H1 (cell line): ENCODE measurements at regions not wholly inside any gene's neighbourhood (a gene's known extent, or its start where the extent isn't known, plus 50 kb on each side); places are given as distances from the start of the nearest gene placed in this dataset.

Experiments used
- CTCF ChIA-PET: fragments of 300-600 bp; sonication (Branson Sonifier 250); formaldehyde crosslinking; loops from one replicate; lab custom pipeline; 2021; ENCODE audit not compliant: partially characterized antibody; lab: Charles Lee
- POLR2A ChIA-PET: fragments of 300-600 bp; sonication (Branson Sonifier 250); formaldehyde crosslinking; loops from one replicate; lab custom pipeline; 2021; ENCODE audit warnings: inconsistent platforms; ENCODE audit not compliant: partially characterized antibody; lab: Charles Lee
- DNase-seq, 2 experiments: peaks; one replicate each; pipeline versions ENCODE4 v3.0.0 to v3.0.0-alpha.2; 2010 to 2022; ENCODE audit warnings: low spot score in 2 of 2, low read depth in 1 of 2, mixed read lengths in 1 of 2
- FAIRE-seq: peaks from 2 replicates; lab custom pipeline; 2011; peaks lifted over from hg19 to GRCh38; lab: Jason Lieb, UNC
- H2AFZ ChIP-seq: 2 replicates; pipeline ENCODE4 v1.8.1; 2012; ENCODE audit warnings: low read length, inconsistent platforms
- H2AK5ac ChIP-seq: 2 replicates; pipeline ENCODE4 v1.6.1; 2013; ENCODE audit warnings: low read depth, low read length
- H2BK120ac ChIP-seq: replicated peaks from 2 replicates; pipeline ENCODE3; 2013; ENCODE audit warnings: low read depth, low read length, inconsistent platforms
- H2BK12ac ChIP-seq: 2 replicates; pipeline ENCODE4 v1.6.1; 2013; ENCODE audit warnings: low read depth, low read length
- H2BK15ac ChIP-seq: 2 replicates; pipeline ENCODE4 v1.6.1; 2013; ENCODE audit warnings: low read length
- H2BK20ac ChIP-seq: 2 replicates; pipeline ENCODE4 v1.6.1; 2013; ENCODE audit warnings: low read length
- H2BK5ac ChIP-seq: 2 replicates; pipeline ENCODE4 v1.6.1; 2013; ENCODE audit warnings: low read depth, low read length
- H3K14ac ChIP-seq: 2 replicates; pipeline ENCODE4 v1.6.1; 2013; ENCODE audit warnings: inconsistent platforms; ENCODE audit not compliant: insufficient read length
- H3K18ac ChIP-seq: 2 replicates; pipeline ENCODE4 v1.6.1; 2013; ENCODE audit warnings: low read length; ENCODE audit errors: extremely low read depth
- H3K23ac ChIP-seq: 2 replicates; pipeline ENCODE4 v1.6.1; 2013; ENCODE audit warnings: inconsistent platforms; ENCODE audit not compliant: insufficient read length
- H3K23me2 ChIP-seq: 2 replicates; pipeline ENCODE4 v1.6.1; 2013; ENCODE audit warnings: low read depth, low read length
- H3K27ac ChIP-seq: 2 replicates; pipeline ENCODE4 v1.6.1; 2011; ENCODE audit warnings: low read depth, low read length, inconsistent platforms
- H3K27me3 ChIP-seq, 4 experiments: replicated peaks in 1 of 4; 1 replicate in 1 of 4; 2 replicates in 3 of 4; pipeline versions ENCODE4 v1.6.1 to v1.8.1; 2011 to 2013; ENCODE audit warnings: low read length in 3 of 4, mild to moderate bottlenecking in 3 of 4, inconsistent platforms in 2 of 4, mixed read lengths in 2 of 4, moderate library complexity in 1 of 4; ENCODE audit not compliant: control insufficient read depth in 3 of 4, insufficient read depth in 3 of 4; ENCODE audit errors: extremely low read depth in 1 of 4
- H3K36me3 ChIP-seq, 4 experiments: 2 replicates each; pipeline versions ENCODE4 v1.6.1 to v1.8.1; 2011 to 2013; ENCODE audit warnings: mild to moderate bottlenecking in 4 of 4, low read length in 3 of 4, moderate library complexity in 2 of 4, control low read depth in 1 of 4, inconsistent platforms in 1 of 4; ENCODE audit not compliant: insufficient read depth in 4 of 4, control insufficient read depth in 2 of 4
- H3K4ac ChIP-seq: replicated peaks from 2 replicates; pipeline ENCODE3; 2013; ENCODE audit warnings: low read length, low read depth, mixed read lengths, inconsistent platforms; ENCODE audit not compliant: insufficient read length
- H3K4me1 ChIP-seq, 4 experiments: replicated peaks in 1 of 4; 1 replicate in 1 of 4; 2 replicates in 3 of 4; pipeline versions ENCODE4 v1.6.1 to v1.8.1; 2011 to 2013; ENCODE audit warnings: low read length in 3 of 4, inconsistent platforms in 2 of 4, mixed read lengths in 1 of 4; ENCODE audit not compliant: insufficient read depth in 4 of 4, control insufficient read depth in 3 of 4
- H3K4me2 ChIP-seq, 2 experiments: 2 replicates each; pipeline versions ENCODE4 v1.6.1 to v1.8.1; 2011 to 2013; ENCODE audit warnings: low read depth in 2 of 2, low read length in 2 of 2, control low read depth in 1 of 2, inconsistent platforms in 1 of 2, mild to moderate bottlenecking in 1 of 2; ENCODE audit not compliant: insufficient read depth in 1 of 2
- H3K4me3 ChIP-seq, 4 experiments: fragments of 200-600, 300-600 bp in 1 of 4; sonication (generic), shearing (Covaris generic), sonication (Bioruptor Twin) in 1 of 4; 2 replicates each; pipeline versions ENCODE4 v1.5.1 to v1.8.1; 2011 to 2016; ENCODE audit warnings: low read length in 4 of 4, low read depth in 3 of 4, control low read depth in 2 of 4, inconsistent platforms in 2 of 4, mild to moderate bottlenecking in 2 of 4, mixed read lengths in 1 of 4, moderate library complexity in 1 of 4; ENCODE audit not compliant: insufficient read depth in 2 of 4; ENCODE audit errors: extremely low read depth in 1 of 4
- H3K56ac ChIP-seq: replicated peaks from 2 replicates; pipeline ENCODE3; 2013; ENCODE audit warnings: low read depth, mild to moderate bottlenecking, mixed read lengths, low read length, inconsistent platforms; ENCODE audit not compliant: insufficient read length
- H3K79me1 ChIP-seq: 2 replicates; pipeline ENCODE4 v1.6.1; 2013; ENCODE audit warnings: low read depth, low read length, control low read depth
- H3K79me2 ChIP-seq, 2 experiments: 2 replicates each; pipeline versions ENCODE4 v1.6.1 to v1.8.1; 2012 to 2013; ENCODE audit warnings: low read length in 2 of 2, mild to moderate bottlenecking in 2 of 2, inconsistent platforms in 1 of 2; ENCODE audit not compliant: insufficient read depth in 2 of 2, control insufficient read depth in 1 of 2
- H3K9ac ChIP-seq, 4 experiments: replicated peaks in 1 of 4; 1 replicate in 1 of 4; 2 replicates in 3 of 4; pipeline versions ENCODE4 v1.6.1 to v1.8.1; 2011 to 2013; ENCODE audit warnings: low read depth in 3 of 4, low read length in 3 of 4, control low read depth in 2 of 4, mild to moderate bottlenecking in 2 of 4, moderate library complexity in 2 of 4, inconsistent platforms in 1 of 4; ENCODE audit errors: extremely low read depth in 1 of 4
- H3K9me3 ChIP-seq, 2 experiments: 2 replicates each; pipeline versions ENCODE4 v1.6.1 to v1.8.1; 2012 to 2013; ENCODE audit warnings: mild to moderate bottlenecking in 2 of 2, moderate library complexity in 2 of 2, control low read depth in 1 of 2, inconsistent platforms in 1 of 2, low read depth in 1 of 2, low read length in 1 of 2, mixed read lengths in 1 of 2; ENCODE audit not compliant: insufficient read depth in 2 of 2
- H4K20me1 ChIP-seq, 2 experiments: replicated peaks in 1 of 2; 2 replicates each; pipeline versions ENCODE3 to v1.8.1; 2011 to 2013; ENCODE audit warnings: inconsistent platforms in 2 of 2, low read length in 2 of 2, mild to moderate bottlenecking in 1 of 2; ENCODE audit not compliant: insufficient read depth in 2 of 2, control insufficient read depth in 1 of 2
- H4K5ac ChIP-seq: 2 replicates; pipeline ENCODE4 v1.6.1; 2013; ENCODE audit warnings: low read length, low read depth, mixed read lengths, inconsistent platforms; ENCODE audit not compliant: insufficient read length
- H4K8ac ChIP-seq: 2 replicates; pipeline ENCODE4 v1.8.0; 2013; ENCODE audit warnings: mild to moderate bottlenecking, moderate library complexity, low read length, inconsistent platforms; ENCODE audit not compliant: insufficient read depth; ENCODE audit errors: extremely low read depth
- H4K91ac ChIP-seq: replicated peaks from 2 replicates; pipeline ENCODE3; 2013; ENCODE audit warnings: low read length, mixed read lengths, inconsistent platforms; ENCODE audit not compliant: insufficient read length
- BACH1 ChIP-seq: IDR thresholded peaks from 2 replicates; pipeline ENCODE4 v1.6.1; 2012; ENCODE audit warnings: low read length, improper control_type of control experiment
- BCL11A ChIP-seq, 2 experiments: IDR thresholded peaks; one replicate each; pipeline ENCODE4 v1.6.1; 2011; ENCODE audit warnings: low read depth in 2 of 2, low read length in 2 of 2, mild to moderate bottlenecking in 2 of 2
- CREB1 ChIP-seq: IDR thresholded peaks from 2 replicates; pipeline ENCODE4 v1.6.1; 2012; ENCODE audit warnings: inconsistent platforms
- FOSL1 ChIP-seq: IDR thresholded peaks from 2 replicates; pipeline ENCODE4 v1.6.1; 2011; ENCODE audit warnings: mild to moderate bottlenecking, low read depth, low read length, moderate library complexity; ENCODE audit not compliant: insufficient read depth
- POU5F1 ChIP-seq: IDR thresholded peaks from 2 replicates; pipeline ENCODE4 v1.6.1; 2011; ENCODE audit warnings: low read depth, mild to moderate bottlenecking, low read length, moderate library complexity
- USF2 ChIP-seq: IDR thresholded peaks from 2 replicates; pipeline ENCODE4 v1.6.1; 2011; ENCODE audit warnings: low read length, improper control_type of control experiment
- WGBS, 2 experiments: shearing (Covaris generic) in 1 of 2; methylation state at CpG; one replicate each; pipeline versions ENCODE4 v1.1.6 to v1.1.7; 2013 to 2015; ENCODE audit warnings: low lambda C conversion rate in 2 of 2, mixed read lengths in 2 of 2, inconsistent platforms in 1 of 2, low coverage in 1 of 2, missing lambda C conversion rate in 1 of 2; ENCODE audit not compliant: insufficient replicate concordance in 2 of 2, insufficient coverage in 1 of 2, insufficient read length in 1 of 2; ENCODE audit errors: extremely low coverage in 1 of 2, missing lambda C conversion rate in 1 of 2; 5-methylcytosine and 5-hydroxymethylcytosine counted together

GRCh38 chr5:3862906-3863305 lies 267.3 kb downstream of the IRX1 start:
- DNase-seq, result no peak
- H3K4me3 ChIP-seq, result no peak overlapping the region
- POLR2A ChIA-PET, result no interaction called here

More at GRCh38 chr5:3862906-3863305, 267.3 kb downstream of the IRX1 start:
- no peak overlapping the region for H3K56ac ChIP-seq
- no peak overlapping the region for H4K8ac ChIP-seq
- H2AK5ac ChIP-seq, result no peak overlapping the region
- no peak overlapping the region for H2BK20ac ChIP-seq
- H3K4me2 ChIP-seq, result no peak overlapping the region
- no peak overlapping the region for H3K4ac ChIP-seq
- H2BK5ac ChIP-seq, result no peak overlapping the region
- no peak overlapping the region for H3K18ac ChIP-seq
- no peak for TF ChIP-seq BCL11A (IDR thresholded peaks at IDR 0.05; ENCODE audit: low read depth in 2 of 2, low read length in 2 of 2)
- no peak for TF ChIP-seq FOSL1
- TF ChIP-seq USF2, result no peak
- TF ChIP-seq CREB1, result no peak
- no peak for TF ChIP-seq BACH1
- no peak for TF ChIP-seq POU5F1
- H3K36me3 ChIP-seq, result no peaks in the 10 kb centered on the region
- H2BK120ac ChIP-seq, result no peak overlapping the region
- H4K20me1 ChIP-seq, result no peaks in the 10 kb centered on the region
- no peaks in the 10 kb centered on the region; the same call in 1 of the 2 replicates for H3K79me1 ChIP-seq
- H2AFZ ChIP-seq, result no peak overlapping the region
- no peak overlapping the region for H3K23ac ChIP-seq
- CTCF ChIA-PET, result no interaction called here
- H3K27ac ChIP-seq, result no peak overlapping the region
- no peak overlapping the region for H3K14ac ChIP-seq
- no peak overlapping the region for H4K91ac ChIP-seq
- no peak for FAIRE-seq
- H3K79me2 ChIP-seq, result no peaks in the 10 kb centered on the region
- no peak overlapping the region for H2BK12ac ChIP-seq
- peaks cover 0 to 3% (median 0%) of the 10 kb centered on the region in 4 experiments; a peak in 1 of 7 replicates for H3K4me1 ChIP-seq
- no peak overlapping the region for H3K9ac ChIP-seq
- H3K9me3 ChIP-seq, result no peaks in the 10 kb centered on the region
- no peak overlapping the region for H4K5ac ChIP-seq
- no peaks in the 10 kb centered on the region for H3K23me2 ChIP-seq
- no peak overlapping the region for H2BK15ac ChIP-seq
- WGBS, 2 experiments, result 78% methylated on average over 4 of the region's 4 CpGs; no CpG with 5 or more reads in 1 of the 2 experiments
- H3K27me3 ChIP-seq, result no peaks in the 10 kb centered on the region
